ENCODE measurements at regions not wholly inside any gene's neighbourhood (a gene's known extent, or its start where the extent isn't known, plus 50 kb on each side); places are given as distances from the start of the nearest gene placed in this dataset.

GRCh38 chr10:50997461-50997860 lies 76.8 kb upstream of the PRKG1 start:
- Histone ChIP-seq H3K4me1 (ENCODE audit: control insufficient read depth in 1 of 2, low read depth in 2 of 2) (peaks cover 33 to 81% of the 10 kb centered on the region in 2 donors), H3K36me3 (no peaks in the 10 kb centered on the region), H3K27me3 (replicated peaks; ENCODE audit: insufficient read depth) (no peaks in the 10 kb centered on the region), H3K9me3 (no peaks in the 10 kb centered on the region), H3K27ac (peak overlapping the region; percentile 72 to 85), H3K4me3 (peak overlapping the region; percentile 60)
- ATAC-seq (ENCODE audit: insufficient number of reproducible peaks, low FRiP score, low read depth) (no peak), DNase-seq (ENCODE audit: low spot score) (no peak)
- TF ChIP-seq CTCF (IDR thresholded peaks at IDR 0.05), result no peak

DNA sequence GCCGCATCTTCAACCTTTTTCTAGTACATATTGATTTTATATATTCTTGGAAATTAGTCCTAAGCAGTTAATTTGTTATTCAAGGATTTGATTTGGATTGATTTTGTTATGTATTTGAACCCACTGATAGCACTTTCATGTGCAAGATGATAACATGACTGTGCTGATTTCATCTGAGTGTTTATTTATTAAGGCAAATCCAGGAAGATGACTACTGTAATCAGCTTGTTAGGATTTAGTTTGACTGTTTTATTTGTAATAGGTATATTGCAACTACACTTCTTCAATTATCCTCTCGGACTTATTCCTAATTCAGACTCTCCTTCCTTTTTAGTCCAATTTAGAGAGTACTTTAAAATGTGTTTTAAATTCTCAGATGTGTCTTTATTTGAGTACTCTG lies 75.1 kb upstream of the PRKG1 start:
- H3K4me1 ChIP-seq (ENCODE audit: control insufficient read depth in 1 of 2, low read depth in 2 of 2), result peaks cover 44 to 97% of the 10 kb centered on the region in 2 donors
- H3K9me3 ChIP-seq, result no peaks in the 10 kb centered on the region
- no peak for ATAC-seq (ENCODE audit: insufficient number of reproducible peaks, low FRiP score, low read depth)
- H3K27ac ChIP-seq, result peak overlapping the region; percentile 78 to 85
- H3K4me3 ChIP-seq, result no peak overlapping the region
- no peaks in the 10 kb centered on the region for H3K36me3 ChIP-seq
- no peak for DNase-seq (ENCODE audit: low spot score)
- H3K27me3 ChIP-seq (replicated peaks; ENCODE audit: insufficient read depth), result no peaks in the 10 kb centered on the region
- TF ChIP-seq CTCF (IDR thresholded peaks at IDR 0.05), result no peak

GRCh38 chr10:51000164-51000563 lies 74.1 kb upstream of the PRKG1 start:
- Histone ChIP-seq H3K27me3 (replicated peaks; ENCODE audit: insufficient read depth) (no peaks in the 10 kb centered on the region), H3K9me3 (no peaks in the 10 kb centered on the region), H3K36me3 (no peaks in the 10 kb centered on the region), H3K4me3 (no peak overlapping the region), H3K4me1 (ENCODE audit: control insufficient read depth in 1 of 2, low read depth in 2 of 2) (peaks cover 44 to 97% of the 10 kb centered on the region in 2 donors), H3K27ac (peak overlapping the region; percentile 78 to 85)
- DNase-seq (ENCODE audit: low spot score) (no peak), ATAC-seq (ENCODE audit: insufficient number of reproducible peaks, low FRiP score, low read depth) (no peak)
- no peak for TF ChIP-seq CTCF (IDR thresholded peaks at IDR 0.05)

- no peak for ATAC-seq (ENCODE audit: insufficient number of reproducible peaks, low FRiP score, low read depth)
- Histone ChIP-seq H3K4me3 (peak overlapping the region; percentile 31), H3K27me3 (replicated peaks; ENCODE audit: insufficient read depth) (no peaks in the 10 kb centered on the region), H3K27ac (peak overlapping the region; percentile 78 to 85), H3K36me3 (no peaks in the 10 kb centered on the region), H3K9me3 (no peaks in the 10 kb centered on the region), H3K4me1 (ENCODE audit: control insufficient read depth in 1 of 2, low read depth in 2 of 2) (peaks cover 49 to 97% of the 10 kb centered on the region in 2 donors)
- TF ChIP-seq CTCF (IDR thresholded peaks at IDR 0.05), result no peak
- DNase-seq (ENCODE audit: low spot score), result no peak
Measured at GRCh38 chr10:51000976-51001375, 73.3 kb upstream of the PRKG1 start.

DNA sequence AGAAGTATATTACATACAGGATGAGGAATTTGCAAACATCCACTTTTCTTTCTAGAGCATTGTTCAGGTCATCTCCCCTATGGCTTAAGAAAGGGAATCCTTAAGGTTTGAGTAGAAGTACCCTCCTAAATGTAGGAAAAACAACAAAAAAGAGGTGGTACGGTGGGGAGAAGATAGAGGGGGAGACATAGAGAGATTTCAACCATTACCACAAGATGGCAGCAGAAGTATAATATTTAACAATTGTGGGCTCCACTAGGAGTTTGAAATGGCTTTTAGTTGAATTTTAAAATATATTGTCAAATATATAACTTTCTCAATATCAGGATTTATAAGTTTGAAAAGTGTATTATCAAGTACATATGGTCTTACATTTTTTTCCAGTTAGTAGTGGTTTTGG lies 72.7 kb upstream of the PRKG1 start:
- Histone ChIP-seq H3K27ac (peak overlapping the region; percentile 78 to 85), H3K9me3 (no peaks in the 10 kb centered on the region), H3K4me1 (ENCODE audit: control insufficient read depth in 1 of 2, low read depth in 2 of 2) (peaks cover 46 to 97% of the 10 kb centered on the region in 2 donors), H3K27me3 (replicated peaks; ENCODE audit: insufficient read depth) (no peaks in the 10 kb centered on the region), H3K4me3 (peak overlapping the region; percentile 31), H3K36me3 (no peaks in the 10 kb centered on the region)
- DNase-seq (ENCODE audit: low spot score) (no peak), ATAC-seq (ENCODE audit: insufficient number of reproducible peaks, low FRiP score, low read depth) (no peak)
- peak; percentile 63 for TF ChIP-seq CTCF (IDR thresholded peaks at IDR 0.05)

Data from thoracic aorta (tissue), 2 donors.